NCI-H446 treated with DMSO at 0.1 percent for 48 hours (cell line): ENCODE measurements at regions not wholly inside any gene's neighbourhood (a gene's known extent, or its start where the extent isn't known, plus 50 kb on each side); places are given as distances from the start of the nearest gene placed in this dataset.
A peak's percentile ranks its signal among the peaks of the same experiment; 100 is the strongest.
"Not testable (repeated sequence)": the region's sequence is repeated elsewhere in the genome, so short reads cannot be mapped to it uniquely, and the experiment has no call there.

Source experiments
- DNase-seq: peaks from one replicate; lab custom pipeline; 2025; lab: John Stamatoyannopoulos, UW

GRCh38 chr20:33908336-33908735 lies 85.4 kb upstream of the RALY start:
- no peak for DNase-seq

GRCh38 chr20:33908868-33909267 lies 84.8 kb upstream of the RALY start:
- no peak for DNase-seq

- DNase-seq, result no peak
Measured at GRCh38 chr20:33909331-33909921, 84.3 kb upstream of the RALY start.

- no peak for DNase-seq
Measured at GRCh38 chr20:33910056-33910455, 83.7 kb upstream of the RALY start.

GRCh38 chr20:33910529-33911327 lies 83.0 kb upstream of the RALY start:
- no peak for DNase-seq

GRCh38 chr20:33914919-33915318 lies 78.8 kb upstream of the RALY start:
- DNase-seq, result no peak

GRCh38 chr20:33915726-33916331 lies 77.9 kb upstream of the RALY start:
- no peak for DNase-seq

GRCh38 chr20:33916768-33917167 lies 76.9 kb upstream of the RALY start:
- DNase-seq, result no peak

- no peak for DNase-seq
Measured at GRCh38 chr20:33917831-33918525, 75.7 kb upstream of the RALY start.

GRCh38 chr20:33918662-33919061 lies 75.0 kb upstream of the RALY start:
- no peak for DNase-seq

- no peak for DNase-seq
Measured at GRCh38 chr20:33919653-33920052, 74.1 kb upstream of the RALY start.

GRCh38 chr20:33922224-33922623 lies 71.5 kb upstream of the RALY start:
- DNase-seq, result no peak

GRCh38 chr20:33923740-33924139 lies 70.0 kb upstream of the RALY start:
- no peak for DNase-seq

GRCh38 chr20:33925867-33926266 lies 67.8 kb upstream of the RALY start:
- DNase-seq, result no peak

GRCh38 chr20:33926425-33926824 lies 67.3 kb upstream of the RALY start:
- DNase-seq, result peak; percentile 77

- DNase-seq, result no peak
Measured at GRCh38 chr20:33927724-33928123, 66.0 kb upstream of the RALY start.

- no peak for DNase-seq
Measured at GRCh38 chr20:33929917-33930316, 63.8 kb upstream of the RALY start.

- DNase-seq, result peak; percentile 38
Measured at GRCh38 chr20:33933469-33933909, 60.2 kb upstream of the RALY start.

GRCh38 chr20:33936656-33937055 lies 57.1 kb upstream of the RALY start:
- DNase-seq, result no peak

GRCh38 chr20:33939031-33939430 lies 54.7 kb upstream of the RALY start:
- DNase-seq, result not testable (repeated sequence)

GRCh38 chr20:33940666-33941065 lies 53.0 kb upstream of the RALY start:
- DNase-seq, result no peak
